HG02973 (cell line): ENCODE measurements at regions not wholly inside any gene's neighbourhood (a gene's known extent, or its start where the extent isn't known, plus 50 kb on each side); places are given as distances from the start of the nearest gene placed in this dataset.
"Not testable (repeated sequence)": the region's sequence is repeated elsewhere in the genome, so short reads cannot be mapped to it uniquely, and the experiment has no call there.

Experiments
- ATAC-seq: cut with Tn5 transposase; IDR thresholded peaks from one replicate; pipeline ENCODE4 v1.9.1; 2021; ENCODE audit warnings: moderate library complexity; ENCODE audit not compliant: unreplicated experiment

- ATAC-seq, result not testable (repeated sequence)
Measured at GRCh38 chr14:22175278-22175558, 413.8 kb downstream of the DAD1 start.

GRCh38 chr14:22174412-22175277 lies 414.4 kb downstream of the DAD1 start:
- no peak for ATAC-seq

DNA sequence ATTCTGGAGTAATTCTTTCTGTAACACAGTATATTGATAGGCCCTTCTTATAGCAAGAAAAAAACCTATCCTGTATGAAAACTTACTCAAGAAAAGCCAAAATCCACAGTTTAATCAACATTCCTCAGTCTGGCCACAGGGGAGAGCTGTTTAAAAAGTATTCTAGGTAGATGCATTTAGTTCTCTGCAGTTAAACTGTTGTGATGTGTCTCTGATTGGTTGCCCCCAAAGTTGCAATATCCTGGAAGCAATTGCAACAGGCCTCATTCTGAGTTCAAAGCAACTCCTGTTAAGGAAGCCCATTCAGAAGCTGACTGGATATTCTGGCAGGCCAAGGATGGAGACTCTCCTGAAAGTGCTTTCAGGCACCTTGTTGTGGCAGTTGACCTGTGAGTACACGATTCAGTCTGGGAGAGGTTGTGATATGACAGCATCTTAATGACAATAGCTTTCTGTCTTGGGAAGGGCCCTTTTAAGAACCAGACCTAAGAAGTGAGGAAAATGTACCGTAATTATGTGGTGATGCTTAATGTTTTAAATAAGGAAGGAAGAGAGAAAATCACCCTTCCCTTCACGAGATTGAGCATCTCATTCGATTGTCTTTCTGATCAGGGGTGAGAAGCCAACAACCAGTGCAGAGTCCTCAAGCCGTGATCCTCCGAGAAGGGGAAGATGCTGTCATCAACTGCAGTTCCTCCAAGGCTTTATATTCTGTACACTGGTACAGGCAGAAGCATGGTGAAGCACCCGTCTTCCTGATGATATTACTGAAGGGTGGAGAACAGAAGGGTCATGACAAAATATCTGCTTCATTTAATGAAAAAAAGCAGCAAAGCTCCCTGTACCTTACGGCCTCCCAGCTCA lies 420.7 kb downstream of the DAD1 start:
- no peak for ATAC-seq

- no peak for ATAC-seq
Measured at GRCh38 chr14:22164616-22165015, 424.4 kb downstream of the DAD1 start.

DNA sequence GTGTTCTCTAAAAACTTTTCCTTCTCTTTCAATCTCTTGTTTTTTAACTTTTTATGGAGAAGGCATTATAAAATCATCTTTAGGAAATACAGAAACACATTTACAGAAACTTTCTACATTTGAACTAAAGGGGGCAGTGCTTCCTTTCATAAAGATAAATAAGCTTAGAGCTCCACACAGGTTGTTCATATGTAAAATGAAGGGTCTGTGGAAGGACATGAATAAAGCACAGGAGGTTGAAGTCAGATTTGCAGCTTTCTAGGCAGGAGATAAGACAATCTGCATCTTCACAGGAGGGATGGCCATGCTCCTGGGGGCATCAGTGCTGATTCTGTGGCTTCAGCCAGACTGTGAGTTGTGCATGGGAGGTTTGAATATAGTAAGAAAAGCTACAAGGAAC lies 426.0 kb downstream of the DAD1 start:
- no peak for ATAC-seq

DNA sequence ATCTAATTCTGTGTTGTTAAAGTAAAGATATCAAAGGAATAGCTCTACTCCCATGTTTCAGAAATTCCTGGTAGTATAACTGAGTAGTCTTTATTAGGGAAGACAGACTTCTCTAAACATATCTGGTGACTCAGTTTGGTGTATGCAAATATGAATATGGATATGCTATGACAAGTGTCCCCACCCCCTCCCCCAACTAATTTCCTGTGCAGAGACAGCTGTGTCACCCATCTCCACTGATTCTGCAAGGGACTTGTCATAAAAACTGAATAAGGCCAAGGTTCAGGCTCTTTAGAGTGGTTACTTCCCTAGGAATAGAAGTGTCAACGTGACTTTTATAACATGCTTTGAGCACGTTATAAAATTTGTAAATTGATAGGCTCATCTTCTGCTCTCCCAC lies 429.1 kb downstream of the DAD1 start:
- ATAC-seq, result no peak

- ATAC-seq, result no peak
Measured at GRCh38 chr14:22159099-22159498, 429.9 kb downstream of the DAD1 start.

GRCh38 chr14:22158560-22158959 lies 430.5 kb downstream of the DAD1 start:
- no peak for ATAC-seq

DNA sequence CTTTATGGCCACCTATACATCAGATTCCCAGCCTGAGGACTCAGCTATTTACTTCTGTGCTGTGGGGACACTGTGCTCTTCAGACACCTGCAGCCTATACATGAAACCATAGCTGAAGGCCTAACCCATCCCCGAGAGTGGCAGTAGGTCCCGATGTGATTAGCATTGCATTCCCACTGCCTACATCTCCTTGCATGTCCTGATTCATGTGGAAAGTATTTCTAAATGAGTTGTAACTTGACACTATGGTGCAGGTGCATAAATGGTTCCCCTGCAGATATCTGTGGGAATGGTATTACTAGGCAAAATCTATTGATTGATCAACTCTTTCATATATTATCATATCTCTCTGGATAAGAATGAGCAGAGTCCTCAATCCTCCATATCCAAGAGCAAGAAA lies 433.5 kb downstream of the DAD1 start:
- ATAC-seq, result no peak

- ATAC-seq, result no peak
Measured at GRCh38 chr14:22152903-22153302, 436.1 kb downstream of the DAD1 start.

DNA sequence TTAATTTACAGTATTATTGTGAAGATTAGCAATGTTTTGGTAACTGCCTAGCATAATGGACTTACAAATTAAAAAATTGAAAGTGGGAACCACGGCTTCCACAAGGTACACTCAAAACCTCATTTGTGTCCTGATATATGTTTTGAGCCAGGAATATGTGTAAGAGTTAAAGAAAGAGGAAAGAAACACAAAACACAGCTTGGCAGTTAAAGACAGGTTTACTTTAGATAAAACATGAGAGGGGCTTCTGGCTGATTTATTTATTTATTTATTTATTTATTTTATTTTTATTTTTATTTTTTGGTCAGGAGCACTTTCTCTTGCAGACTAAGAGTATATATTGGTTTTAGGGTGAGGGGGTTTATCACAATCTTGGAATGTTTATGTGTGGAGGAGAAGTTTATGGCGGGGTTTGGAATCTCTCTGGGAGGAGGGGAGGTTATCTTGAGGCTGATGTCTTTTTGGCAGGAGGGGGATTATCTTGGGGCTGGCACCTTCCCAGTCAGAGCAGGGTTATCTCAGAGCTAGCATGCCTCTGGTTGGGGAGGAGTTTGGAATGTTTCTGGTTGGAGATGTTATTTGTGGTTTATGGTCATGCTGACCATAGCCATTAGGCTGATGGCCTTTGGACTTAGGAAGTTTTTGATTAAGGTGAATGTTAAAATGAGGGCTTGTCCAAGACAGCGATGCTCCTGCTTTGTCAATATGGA lies 436.7 kb downstream of the DAD1 start:
- no peak for ATAC-seq

DNA sequence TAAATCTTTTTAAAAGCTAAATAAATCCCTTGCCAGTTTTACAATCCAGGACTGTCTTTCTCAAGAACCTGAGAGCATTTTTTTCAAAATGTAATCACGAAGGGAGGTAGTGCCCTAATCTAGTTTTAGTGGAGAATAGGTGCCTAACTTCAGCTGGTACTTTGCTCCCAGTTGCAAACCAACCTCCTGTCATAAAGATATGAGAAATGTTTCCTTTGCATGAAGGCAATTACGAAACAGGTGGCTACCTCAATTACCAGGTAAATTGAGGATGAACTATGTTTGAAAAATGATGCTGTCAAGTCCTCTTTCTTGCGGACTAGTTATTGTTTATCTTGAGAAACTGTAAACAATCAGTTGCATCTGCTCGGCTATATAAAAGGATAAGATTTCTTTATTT lies 437.9 kb downstream of the DAD1 start:
- no peak for ATAC-seq

GRCh38 chr14:22149058-22149457 lies 440.0 kb downstream of the DAD1 start:
- no peak for ATAC-seq

GRCh38 chr14:22147716-22148115 lies 441.3 kb downstream of the DAD1 start:
- ATAC-seq, result no peak

- ATAC-seq, result no peak
Measured at GRCh38 chr14:22143363-22143762, 445.7 kb downstream of the DAD1 start.

DNA sequence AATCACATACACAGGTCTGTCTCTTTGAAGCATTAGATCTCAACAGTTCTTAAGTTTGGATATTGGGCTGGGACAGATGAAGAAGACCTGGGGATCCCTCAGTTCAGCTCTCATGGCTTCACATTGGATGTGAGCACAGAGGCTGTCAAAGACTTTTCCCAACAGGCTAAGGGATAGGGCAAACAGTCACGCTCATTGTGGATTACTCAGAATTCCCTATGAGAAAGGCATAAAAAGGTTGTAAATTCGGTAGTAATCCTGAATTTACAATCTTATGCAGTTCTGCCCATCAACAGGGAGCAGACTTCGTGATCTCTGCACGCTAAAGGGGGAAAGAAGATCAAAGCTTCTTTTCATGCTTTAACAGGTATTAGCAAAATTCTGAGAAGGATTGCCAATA lies 448.4 kb downstream of the DAD1 start:
- ATAC-seq, result no peak

- no peak for ATAC-seq
Measured at GRCh38 chr14:22131749-22132476, 457.1 kb downstream of the DAD1 start.

GRCh38 chr14:22124073-22124613 lies 450.5 kb upstream of the OR4E1 start:
- no peak for ATAC-seq

GRCh38 chr14:22122829-22123560 lies 449.4 kb upstream of the OR4E1 start:
- no peak for ATAC-seq

DNA sequence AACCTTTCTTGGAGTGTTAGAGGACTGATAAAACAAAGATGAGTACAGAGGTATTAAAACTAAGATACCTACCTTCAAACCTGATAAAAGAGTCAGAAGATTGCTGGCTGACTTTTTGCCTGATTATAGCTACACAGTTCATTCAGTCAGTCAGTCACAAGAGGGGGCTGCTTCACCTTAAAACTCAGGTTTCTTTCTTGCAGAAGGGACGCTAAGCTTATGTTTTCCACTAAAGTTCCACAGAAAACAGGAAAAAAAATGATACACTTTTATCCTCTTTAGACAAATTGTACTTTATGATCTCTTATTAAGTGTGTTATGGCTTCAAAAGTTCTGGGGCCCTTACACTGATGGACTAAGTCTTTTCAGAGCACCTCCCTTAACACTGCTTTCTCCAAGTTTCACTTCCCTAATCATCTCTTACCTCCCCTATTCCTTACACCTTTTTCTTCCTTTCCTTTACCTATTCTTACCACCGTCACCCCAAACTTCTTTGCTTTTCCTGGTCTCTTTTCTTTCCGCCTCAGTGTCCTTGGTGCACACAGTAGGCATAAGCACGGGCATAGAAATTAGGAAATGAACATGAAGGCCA lies 448.7 kb upstream of the OR4E1 start:
- no peak for ATAC-seq
